ENCODE measurements at regions not wholly inside any gene's neighbourhood (a gene's known extent, or its start where the extent isn't known, plus 50 kb on each side); places are given as distances from the start of the nearest gene placed in this dataset.

DNA sequence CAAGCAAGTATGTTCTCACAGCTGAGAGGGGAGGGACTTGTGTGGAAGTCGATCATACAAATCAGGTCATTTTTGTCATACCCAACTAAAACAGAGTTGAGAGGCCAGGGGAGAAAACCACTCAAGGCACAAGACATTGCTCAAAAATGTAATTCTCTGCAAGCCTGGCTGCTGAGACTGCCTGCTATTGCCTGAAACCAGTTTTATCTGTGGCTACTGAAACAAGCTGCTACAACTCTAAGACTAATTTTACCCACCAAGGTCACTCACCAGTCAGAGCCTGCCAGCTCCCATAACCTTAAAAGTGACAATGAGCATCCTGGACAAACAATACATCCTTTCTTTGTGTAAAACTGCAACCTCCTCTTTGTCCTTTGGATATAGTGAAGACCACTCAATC, 54.1 kb upstream of the CST7 start:
- 64 to 83% methylated on average over 1 of the region's 1 CpG for WGBS, 2 donors
- Histone ChIP-seq H3K9me3 (ENCODE audit: control insufficient read depth in 2 of 2, insufficient read depth in 1 of 2, low read depth in 1 of 2, low read length in 1 of 2) (peaks cover 2 to 9% of the 10 kb centered on the region in 2 donors), H3K27me3 (ENCODE audit: control insufficient read depth in 1 of 2, insufficient read depth in 2 of 2, low read length in 2 of 2) (no peaks in the 10 kb centered on the region), H3K27ac (ENCODE audit: low read depth in 2 of 2, low read length in 1 of 2) (no peak overlapping the region), H3K36me3 (ENCODE audit: control insufficient read depth in 2 of 2, insufficient read depth in 2 of 2, low read length in 1 of 2) (peaks cover 0 to 2% of the 10 kb centered on the region in 2 donors), H3K4me3 (ENCODE audit: low read depth in 1 of 2, low read length in 2 of 2) (no peak overlapping the region), H3K4me1 (ENCODE audit: control insufficient read depth in 2 of 2, insufficient read depth in 2 of 2, low read length in 1 of 2) (no peaks in the 10 kb centered on the region)

- 67 to 70% methylated on average over 7 of the region's 7 CpGs for WGBS, 2 donors
- peaks cover 5 to 12% of the 10 kb centered on the region in 2 donors for H3K9me3 ChIP-seq (ENCODE audit: control insufficient read depth in 2 of 2, insufficient read depth in 1 of 2, low read depth in 1 of 2, low read length in 1 of 2)
- peaks cover 0 to 2% of the 10 kb centered on the region in 2 donors for H3K36me3 ChIP-seq (ENCODE audit: control insufficient read depth in 2 of 2, insufficient read depth in 2 of 2, low read length in 1 of 2)
- H3K27me3 ChIP-seq (ENCODE audit: control insufficient read depth in 1 of 2, insufficient read depth in 2 of 2, low read length in 2 of 2), result no peaks in the 10 kb centered on the region
- H3K27ac ChIP-seq (ENCODE audit: low read depth in 2 of 2, low read length in 1 of 2), result no peak overlapping the region
- H3K4me1 ChIP-seq (ENCODE audit: control insufficient read depth in 2 of 2, insufficient read depth in 2 of 2, low read length in 1 of 2), result no peaks in the 10 kb centered on the region
- no peak overlapping the region for H3K4me3 ChIP-seq (ENCODE audit: low read depth in 1 of 2, low read length in 2 of 2)
Measured at GRCh38 chr20:24895431-24895830, 53.6 kb upstream of the CST7 start.

GRCh38 chr20:24895898-24896658, 53.0 kb upstream of the CST7 start:
- Histone ChIP-seq H3K36me3 (ENCODE audit: control insufficient read depth in 2 of 2, insufficient read depth in 2 of 2, low read length in 1 of 2) (peaks cover 0 to 2% of the 10 kb centered on the region in 2 donors), H3K27ac (ENCODE audit: low read depth in 2 of 2, low read length in 1 of 2) (no peak overlapping the region), H3K27me3 (ENCODE audit: control insufficient read depth in 1 of 2, insufficient read depth in 2 of 2, low read length in 2 of 2) (no peaks in the 10 kb centered on the region), H3K9me3 (ENCODE audit: control insufficient read depth in 2 of 2, insufficient read depth in 1 of 2, low read depth in 1 of 2, low read length in 1 of 2) (peaks cover 5 to 12% of the 10 kb centered on the region in 2 donors), H3K4me3 (ENCODE audit: low read depth in 1 of 2, low read length in 2 of 2) (no peak overlapping the region), H3K4me1 (ENCODE audit: control insufficient read depth in 2 of 2, insufficient read depth in 2 of 2, low read length in 1 of 2) (no peaks in the 10 kb centered on the region)
- WGBS, 2 donors, result 89 to 91% methylated on average over 10 of the region's 10 CpGs

- no peaks in the 10 kb centered on the region for H3K27me3 ChIP-seq (ENCODE audit: control insufficient read depth in 1 of 2, insufficient read depth in 2 of 2, low read length in 2 of 2)
- 64 to 81% methylated on average over 5 of the region's 5 CpGs for WGBS, 2 donors
Measured at GRCh38 chr20:24896984-24897383, 52.1 kb upstream of the CST7 start.

GRCh38 chr20:24897974-24898373, 51.1 kb upstream of the CST7 start:
- H3K4me3 ChIP-seq (ENCODE audit: low read depth in 1 of 2, low read length in 2 of 2), result no peak overlapping the region
- WGBS, 2 donors, result 76 to 82% methylated on average over 4 of the region's 4 CpGs
- no peak overlapping the region for H3K27ac ChIP-seq (ENCODE audit: low read depth in 2 of 2, low read length in 1 of 2)
- H3K9me3 ChIP-seq (ENCODE audit: control insufficient read depth in 2 of 2, insufficient read depth in 1 of 2, low read depth in 1 of 2, low read length in 1 of 2), result peaks cover 5 to 12% of the 10 kb centered on the region in 2 donors
- H3K27me3 ChIP-seq (ENCODE audit: control insufficient read depth in 1 of 2, insufficient read depth in 2 of 2, low read length in 2 of 2), result no peaks in the 10 kb centered on the region
- no peaks in the 10 kb centered on the region for H3K4me1 ChIP-seq (ENCODE audit: control insufficient read depth in 2 of 2, insufficient read depth in 2 of 2, low read length in 1 of 2)
- H3K36me3 ChIP-seq (ENCODE audit: control insufficient read depth in 2 of 2, insufficient read depth in 2 of 2, low read length in 1 of 2), result peaks cover 0 to 2% of the 10 kb centered on the region in 2 donors

More at GRCh38 chr20:24896984-24897383, 52.1 kb upstream of the CST7 start:
- Histone ChIP-seq H3K4me3 (ENCODE audit: low read depth in 1 of 2, low read length in 2 of 2) (no peak overlapping the region), H3K27ac (ENCODE audit: low read depth in 2 of 2, low read length in 1 of 2) (no peak overlapping the region), H3K4me1 (ENCODE audit: control insufficient read depth in 2 of 2, insufficient read depth in 2 of 2, low read length in 1 of 2) (no peaks in the 10 kb centered on the region), H3K36me3 (ENCODE audit: control insufficient read depth in 2 of 2, insufficient read depth in 2 of 2, low read length in 1 of 2) (peaks cover 0 to 2% of the 10 kb centered on the region in 2 donors), H3K9me3 (ENCODE audit: control insufficient read depth in 2 of 2, insufficient read depth in 1 of 2, low read depth in 1 of 2, low read length in 1 of 2) (peaks cover 5 to 12% of the 10 kb centered on the region in 2 donors)

DNA sequence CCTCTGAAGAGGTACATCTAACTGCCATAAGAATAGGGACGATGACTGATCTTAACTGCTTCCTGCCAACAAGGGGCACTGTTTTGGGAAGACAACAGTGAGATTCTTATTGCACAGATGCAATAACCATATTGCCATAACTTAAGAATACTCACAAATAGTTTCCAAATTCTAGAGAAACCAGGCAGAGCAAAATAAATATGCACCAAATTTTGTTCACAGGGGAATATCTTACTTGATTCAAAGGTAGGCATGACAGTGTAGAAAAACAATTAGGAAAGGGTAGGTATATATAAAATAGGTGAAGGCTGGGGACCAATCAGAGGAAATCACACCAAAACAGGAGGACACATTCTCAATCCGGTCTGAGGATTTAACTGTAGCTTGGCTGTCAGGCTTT, 49.9 kb upstream of the CST7 start:
- 87 to 94% methylated on average over 2 of the region's 2 CpGs for WGBS, 2 donors
- H3K9me3 ChIP-seq (ENCODE audit: control insufficient read depth in 2 of 2, insufficient read depth in 1 of 2, low read depth in 1 of 2, low read length in 1 of 2), result peaks cover 5 to 9% of the 10 kb centered on the region in 2 donors

More for the DNA sequence above, 49.9 kb upstream of the CST7 start:
- Histone ChIP-seq H3K27ac (ENCODE audit: low read depth in 2 of 2, low read length in 1 of 2) (no peak overlapping the region), H3K4me3 (ENCODE audit: low read depth in 1 of 2, low read length in 2 of 2) (no peak overlapping the region), H3K27me3 (ENCODE audit: control insufficient read depth in 1 of 2, insufficient read depth in 2 of 2, low read length in 2 of 2) (no peaks in the 10 kb centered on the region), H3K36me3 (ENCODE audit: control insufficient read depth in 2 of 2, insufficient read depth in 2 of 2, low read length in 1 of 2) (peaks cover 0 to 2% of the 10 kb centered on the region in 2 donors), H3K4me1 (ENCODE audit: control insufficient read depth in 2 of 2, insufficient read depth in 2 of 2, low read length in 1 of 2) (no peaks in the 10 kb centered on the region)
